ENCODE measurements at regions not wholly inside any gene's neighbourhood (a gene's known extent, or its start where the extent isn't known, plus 50 kb on each side); places are given as distances from the start of the nearest gene placed in this dataset.

- Histone ChIP-seq H3K79me2 (ENCODE audit: insufficient read depth, low read length) (no peaks in the 10 kb centered on the region), H3K4me3 (ENCODE audit: low read depth in 1 of 2, low read length in 2 of 2) (no peak overlapping the region), H3K9me3 (ENCODE audit: insufficient read depth, low read length, severe bottlenecking) (no peaks in the 10 kb centered on the region), H4K20me1 (ENCODE audit: insufficient read depth, low read length) (no peaks in the 10 kb centered on the region), H2AFZ (ENCODE audit: low read depth, low read length) (no peak overlapping the region), H3K27me3 (ENCODE audit: insufficient read depth, low read length, poor library complexity) (no peaks in the 10 kb centered on the region), H3K36me3 (ENCODE audit: insufficient read depth, low read length) (no peaks in the 10 kb centered on the region), H3K27ac (ENCODE audit: low read length) (no peak overlapping the region), H3K9ac (ENCODE audit: low read depth, low read length) (no peak overlapping the region), H3K4me1 (ENCODE audit: insufficient read depth, low read length) (no peaks in the 10 kb centered on the region), H3K4me2 (ENCODE audit: insufficient read depth, low read length) (no peak overlapping the region)
- DNase-seq (no peak), ATAC-seq (ENCODE audit: insufficient read depth, low read depth) (no peak)
- TF ChIP-seq CTCF (IDR thresholded peaks at IDR 0.05; ENCODE audit: borderline replicate concordance, extremely low read depth, low read length, poor library complexity, severe bottlenecking) (no peak), EZH2 (IDR thresholded peaks at IDR 0.05; ENCODE audit: borderline replicate concordance, low read depth, low read length, severe bottlenecking) (no peak)
Observed at GRCh38 chr2:37774976-37775907, 103.8 kb upstream of the CDC42EP3 start.

- no peak for ATAC-seq (ENCODE audit: insufficient read depth, low read depth)
- Histone ChIP-seq H3K9me3 (ENCODE audit: insufficient read depth, low read length, severe bottlenecking) (no peaks in the 10 kb centered on the region), H3K4me1 (ENCODE audit: insufficient read depth, low read length) (no peaks in the 10 kb centered on the region), H3K27me3 (ENCODE audit: insufficient read depth, low read length, poor library complexity) (no peaks in the 10 kb centered on the region), H3K79me2 (ENCODE audit: insufficient read depth, low read length) (no peaks in the 10 kb centered on the region), H3K9ac (ENCODE audit: low read depth, low read length) (no peak overlapping the region), H3K4me3 (ENCODE audit: low read depth in 1 of 2, low read length in 2 of 2) (no peak overlapping the region), H3K27ac (ENCODE audit: low read length) (no peak overlapping the region), H3K4me2 (ENCODE audit: insufficient read depth, low read length) (no peak overlapping the region), H3K36me3 (ENCODE audit: insufficient read depth, low read length) (no peaks in the 10 kb centered on the region), H2AFZ (ENCODE audit: low read depth, low read length) (no peak overlapping the region), H4K20me1 (ENCODE audit: insufficient read depth, low read length) (no peaks in the 10 kb centered on the region)
- no peak for TF ChIP-seq EZH2 (IDR thresholded peaks at IDR 0.05; ENCODE audit: borderline replicate concordance, low read depth, low read length, severe bottlenecking)
- DNase-seq: no peak
Observed at GRCh38 chr2:37775908-37776250, 104.4 kb upstream of the CDC42EP3 start.

GRCh38 chr2:37776487-37776886, 105.0 kb upstream of the CDC42EP3 start:
- Histone ChIP-seq H3K79me2 (ENCODE audit: insufficient read depth, low read length) (no peaks in the 10 kb centered on the region), H3K4me1 (ENCODE audit: insufficient read depth, low read length) (no peaks in the 10 kb centered on the region), H3K36me3 (ENCODE audit: insufficient read depth, low read length) (no peaks in the 10 kb centered on the region), H3K4me3 (ENCODE audit: low read depth in 1 of 2, low read length in 2 of 2) (no peak overlapping the region), H3K9me3 (ENCODE audit: insufficient read depth, low read length, severe bottlenecking) (no peaks in the 10 kb centered on the region), H3K27me3 (ENCODE audit: insufficient read depth, low read length, poor library complexity) (no peaks in the 10 kb centered on the region), H3K4me2 (ENCODE audit: insufficient read depth, low read length) (no peak overlapping the region), H3K27ac (ENCODE audit: low read length) (no peak overlapping the region), H3K9ac (ENCODE audit: low read depth, low read length) (no peak overlapping the region), H2AFZ (ENCODE audit: low read depth, low read length) (no peak overlapping the region), H4K20me1 (ENCODE audit: insufficient read depth, low read length) (no peaks in the 10 kb centered on the region)
- no peak for ATAC-seq (ENCODE audit: insufficient read depth, low read depth)
- TF ChIP-seq EZH2 (IDR thresholded peaks at IDR 0.05; ENCODE audit: borderline replicate concordance, low read depth, low read length, severe bottlenecking) (no peak), CTCF (IDR thresholded peaks at IDR 0.05; ENCODE audit: borderline replicate concordance, extremely low read depth, low read length, poor library complexity, severe bottlenecking) (no peak)
- DNase-seq: no peak

- no peaks in the 10 kb centered on the region for H3K36me3 ChIP-seq (ENCODE audit: insufficient read depth, low read length)
- no peaks in the 10 kb centered on the region for H4K20me1 ChIP-seq (ENCODE audit: insufficient read depth, low read length)
- H3K9ac ChIP-seq (ENCODE audit: low read depth, low read length): no peak overlapping the region
- H3K79me2 ChIP-seq (ENCODE audit: insufficient read depth, low read length): no peaks in the 10 kb centered on the region
- H3K9me3 ChIP-seq (ENCODE audit: insufficient read depth, low read length, severe bottlenecking): no peaks in the 10 kb centered on the region
- H3K27me3 ChIP-seq (ENCODE audit: insufficient read depth, low read length, poor library complexity): no peaks in the 10 kb centered on the region
- TF ChIP-seq EZH2 (IDR thresholded peaks at IDR 0.05; ENCODE audit: borderline replicate concordance, low read depth, low read length, severe bottlenecking): no peak
- no peak overlapping the region for H3K4me3 ChIP-seq (ENCODE audit: low read depth in 1 of 2, low read length in 2 of 2)
- H3K4me2 ChIP-seq (ENCODE audit: insufficient read depth, low read length): no peak overlapping the region
- DNase-seq: no peak
- no peak overlapping the region for H2AFZ ChIP-seq (ENCODE audit: low read depth, low read length)
- ATAC-seq (ENCODE audit: insufficient read depth, low read depth): no peak
- no peaks in the 10 kb centered on the region for H3K4me1 ChIP-seq (ENCODE audit: insufficient read depth, low read length)
- H3K27ac ChIP-seq (ENCODE audit: low read length): no peak overlapping the region
Observed at GRCh38 chr2:37779139-37779538, 107.7 kb upstream of the CDC42EP3 start.

All from DND-41 (cell line).